ENCODE measurements at regions not wholly inside any gene's neighbourhood (a gene's known extent, or its start where the extent isn't known, plus 50 kb on each side); places are given as distances from the start of the nearest gene placed in this dataset.
"Not testable (repeated sequence)": the region's sequence is repeated elsewhere in the genome, so short reads cannot be mapped to it uniquely, and the experiment has no call there.

GRCh38 chr3:177611752-177612334, 414.6 kb upstream of the TBL1XR1 start:
- DNase-seq (ENCODE audit: low read depth, low spot score) = no peak
- no peak overlapping the region for H3K4me3 ChIP-seq (ENCODE audit: low read length)

- no peak overlapping the region for H3K4me3 ChIP-seq (ENCODE audit: low read length)
- no peak for DNase-seq (ENCODE audit: low read depth, low spot score)
These were observed 416.6 kb upstream of the TBL1XR1 start for GRCh38 chr3:177613901-177614300.

- no peak for DNase-seq (ENCODE audit: low read depth, low spot score)
- no peak overlapping the region for H3K4me3 ChIP-seq (ENCODE audit: low read length)
These were observed 417.7 kb upstream of the TBL1XR1 start for GRCh38 chr3:177615015-177615414.

GRCh38 chr3:177618873-177619733, 421.8 kb upstream of the TBL1XR1 start:
- no peak overlapping the region for H3K4me3 ChIP-seq (ENCODE audit: low read length)
- DNase-seq (ENCODE audit: low read depth, low spot score) = no peak

GRCh38 chr3:177620073-177620472, 422.8 kb upstream of the TBL1XR1 start:
- DNase-seq (ENCODE audit: low read depth, low spot score) = no peak

GRCh38 chr3:177622520-177622919, 425.2 kb upstream of the TBL1XR1 start:
- no peak for DNase-seq (ENCODE audit: low read depth, low spot score)
- no peak overlapping the region for H3K4me3 ChIP-seq (ENCODE audit: low read length)

More at GRCh38 chr3:177620073-177620472, 422.8 kb upstream of the TBL1XR1 start:
- no peak overlapping the region for H3K4me3 ChIP-seq (ENCODE audit: low read length)

GRCh38 chr3:177622982-177623617, 425.8 kb upstream of the TBL1XR1 start:
- DNase-seq (ENCODE audit: low read depth, low spot score) = no peak
- H3K4me3 ChIP-seq (ENCODE audit: low read length) = no peak overlapping the region

- H3K4me3 ChIP-seq (ENCODE audit: low read length) = no peak overlapping the region
- DNase-seq (ENCODE audit: low read depth, low spot score) = no peak
These were observed 427.5 kb upstream of the TBL1XR1 start for GRCh38 chr3:177624528-177625495.

- DNase-seq (ENCODE audit: low read depth, low spot score) = no peak
These were observed 428.8 kb upstream of the TBL1XR1 start for GRCh38 chr3:177626045-177626444.

GRCh38 chr3:177628095-177628719, 430.9 kb upstream of the TBL1XR1 start:
- not testable (repeated sequence) for DNase-seq (ENCODE audit: low read depth, low spot score); H3K4me3 ChIP-seq (ENCODE audit: low read length)

More at GRCh38 chr3:177626045-177626444, 428.8 kb upstream of the TBL1XR1 start:
- no peak overlapping the region for H3K4me3 ChIP-seq (ENCODE audit: low read length)

- no peak for DNase-seq (ENCODE audit: low read depth, low spot score)
- no peak overlapping the region for H3K4me3 ChIP-seq (ENCODE audit: low read length)
These were observed 432.0 kb upstream of the TBL1XR1 start for GRCh38 chr3:177629276-177629675.

- H3K4me3 ChIP-seq (ENCODE audit: low read length) = no peak overlapping the region
- DNase-seq (ENCODE audit: low read depth, low spot score) = no peak
These were observed 436.5 kb upstream of the TBL1XR1 start for GRCh38 chr3:177633671-177634207.

GRCh38 chr3:177635601-177636106, 438.4 kb upstream of the TBL1XR1 start:
- DNase-seq (ENCODE audit: low read depth, low spot score); H3K4me3 ChIP-seq (ENCODE audit: low read length): not testable (repeated sequence)

GRCh38 chr3:177640319-177640965, 443.2 kb upstream of the TBL1XR1 start:
- no peak for DNase-seq (ENCODE audit: low read depth, low spot score)
- no peak overlapping the region for H3K4me3 ChIP-seq (ENCODE audit: low read length)

- H3K4me3 ChIP-seq (ENCODE audit: low read length) = no peak overlapping the region
- no peak for DNase-seq (ENCODE audit: low read depth, low spot score)
These were observed 443.9 kb upstream of the TBL1XR1 start for GRCh38 chr3:177641206-177641605.

GRCh38 chr3:177642042-177642803, 444.9 kb upstream of the TBL1XR1 start:
- no peak overlapping the region for H3K4me3 ChIP-seq (ENCODE audit: low read length)
- no peak for DNase-seq (ENCODE audit: low read depth, low spot score)

GRCh38 chr3:177642804-177643125, 445.5 kb upstream of the TBL1XR1 start:
- peak; percentile 44 for DNase-seq (ENCODE audit: low read depth, low spot score)
- no peak overlapping the region; the same call in 1 of the 2 replicates for H3K4me3 ChIP-seq (ENCODE audit: low read length)

All from Jurkat, Clone E6-1 (cell line).